HCT116 (cell line): ENCODE measurements at regions not wholly inside any gene's neighbourhood (a gene's known extent, or its start where the extent isn't known, plus 50 kb on each side); places are given as distances from the start of the nearest gene placed in this dataset.

Experiments
- ATAC-seq: fragments of 200-7000 bp; cut with Tn5 transposase; 2 replicates; pipeline ENCODE4 v1.9.1; 2020; ENCODE audit warnings: mild to moderate bottlenecking, moderate library complexity
- BruUV-seq: library from RNA; stranded (reverse); fragments of 400-500 nt; replicated peaks from 2 replicates; lab custom pipeline; 2021; lab: Mats Ljungman, UMichigan
- CTCF ChIA-PET: fragments of 300-600 bp; sonication (Branson Sonifier 250); formaldehyde crosslinking; loops from one replicate; lab custom pipeline; 2021; ENCODE audit warnings: antibody characterized with exemption; lab: Charles Lee
- POLR2A ChIA-PET: fragments of 300-600, 350-600 bp; sonication (Branson Sonifier 250); formaldehyde crosslinking; loops from one replicate; lab custom pipeline; 2021; ENCODE audit warnings: antibody characterized with exemption; lab: Charles Lee
- RAD21 ChIA-PET, 2 experiments: fragments of 300-600 bp; sonication (Branson Sonifier 250); formaldehyde crosslinking; loops; one replicate each; lab custom pipeline; 2023; ENCODE audit warnings: low total read pairs in 2 of 2; ENCODE audit not compliant: uncharacterized antibody in 2 of 2, unreplicated experiment in 2 of 2, low non-redundant PET in 1 of 2; lab: Charles Lee
- DNase-seq: peaks from one replicate; pipeline ENCODE4 v3.0.0-alpha.2; 2010; ENCODE audit warnings: low read depth, low spot score
- H2AFZ ChIP-seq: fragments of 200-600 bp; shearing (Covaris generic), sonication (generic); 2 replicates; pipeline ENCODE4 v1.6.1; 2017; ENCODE audit warnings: low read depth, mixed run types, mixed read lengths, antibody characterized with exemption, low read length; ENCODE audit not compliant: poor library complexity, severe bottlenecking
- H3K27ac ChIP-seq: 2 replicates; pipeline ENCODE4 v1.5.1; 2012; ENCODE audit warnings: low read depth, low read length
- H3K27me3 ChIP-seq: fragments of 200-600 bp; sonication (generic); 2 replicates; pipeline ENCODE4 v1.6.1; 2016; ENCODE audit warnings: mixed run types, low read length, mixed read lengths; ENCODE audit not compliant: insufficient read depth
- H3K36me3 ChIP-seq, 2 experiments: fragments of 200-500 bp in 1 of 2; fragments of 200-600 bp in 1 of 2; sonication (Bioruptor generic) in 1 of 2; sonication (generic) in 1 of 2; 2 replicates each; pipeline versions ENCODE4 v1.5.1 to v1.6.1; 2014 to 2016; ENCODE audit warnings: low read length in 2 of 2, inconsistent platforms in 1 of 2, mixed read lengths in 1 of 2, mixed run types in 1 of 2; ENCODE audit not compliant: insufficient read depth in 2 of 2, control insufficient read depth in 1 of 2
- H3K4me1 ChIP-seq, 2 experiments: fragments of 200-600 bp in 1 of 2; sonication (generic) in 1 of 2; 2 replicates each; pipeline versions ENCODE4 v1.5.1 to v1.6.1; 2012 to 2017; ENCODE audit warnings: low read length in 2 of 2, inconsistent platforms in 1 of 2, mild to moderate bottlenecking in 1 of 2, mixed read lengths in 1 of 2, mixed run types in 1 of 2, moderate library complexity in 1 of 2; ENCODE audit not compliant: insufficient read depth in 2 of 2, control insufficient read depth in 1 of 2
- H3K4me2 ChIP-seq: fragments of 200-600 bp; sonication (generic); 2 replicates; pipeline ENCODE4 v1.6.1; 2017; ENCODE audit warnings: mixed run types, low read length, mixed read lengths
- H3K4me3 ChIP-seq, 2 experiments: fragments of 200-600 bp in 1 of 2; sonication (generic) in 1 of 2; replicated peaks in 1 of 2; 2 replicates each; pipeline ENCODE4 v1.5.1; 2011 to 2016; ENCODE audit warnings: low read length in 2 of 2, control low read depth in 1 of 2, low read depth in 1 of 2, mild to moderate bottlenecking in 1 of 2, mixed read lengths in 1 of 2, mixed run types in 1 of 2
- H3K79me2 ChIP-seq: fragments of 200-600 bp; sonication (generic); 2 replicates; pipeline ENCODE4 v1.6.1; 2017; ENCODE audit warnings: mild to moderate bottlenecking, mixed run types, low read length, moderate library complexity, mixed read lengths; ENCODE audit not compliant: insufficient read depth
- H3K9ac ChIP-seq: fragments of 200-600 bp; sonication (generic); 2 replicates; pipeline ENCODE4 v1.6.1; 2016; ENCODE audit warnings: low read length, mixed read lengths
- H3K9me2 ChIP-seq: fragments of 200-600 bp; sonication (generic), shearing (Covaris generic); 2 replicates; pipeline ENCODE4 v1.6.1; 2017; ENCODE audit warnings: mixed run types, mild to moderate bottlenecking, moderate library complexity; ENCODE audit not compliant: insufficient read depth
- H3K9me3 ChIP-seq, 2 experiments: fragments of 200-500 bp in 1 of 2; fragments of 200-600 bp in 1 of 2; sonication (Bioruptor generic) in 1 of 2; sonication (generic) in 1 of 2; 2 replicates each; pipeline ENCODE4 v1.6.1; 2014 to 2017; ENCODE audit warnings: low read length in 2 of 2, mixed read lengths in 2 of 2, inconsistent platforms in 1 of 2, low read depth in 1 of 2, mild to moderate bottlenecking in 1 of 2, mixed run types in 1 of 2, moderate library complexity in 1 of 2; ENCODE audit not compliant: control insufficient read depth in 1 of 2, insufficient read depth in 1 of 2
- H4K20me1 ChIP-seq: fragments of 200-600 bp; sonication (generic), shearing (Covaris generic); 2 replicates; pipeline ENCODE4 v1.6.1; 2017; ENCODE audit warnings: mixed run types, mild to moderate bottlenecking, moderate library complexity; ENCODE audit not compliant: insufficient read depth
- CEBPB ChIP-seq: IDR thresholded peaks from 2 replicates; pipeline ENCODE4 v1.6.1; 2012; ENCODE audit warnings: low read depth
- EZH2 ChIP-seq: fragments of 200-600 bp; sonication (generic); IDR thresholded peaks from 2 replicates; pipeline ENCODE4 v1.6.1; 2017; ENCODE audit warnings: antibody characterized with exemption, mixed run types
- EZH2phosphoT487 ChIP-seq: fragments of 200-600 bp; IDR thresholded peaks from 2 replicates; pipeline ENCODE4 v1.6.1; 2018; ENCODE audit warnings: antibody characterized with exemption, borderline replicate concordance
- FOSL1 ChIP-seq: IDR thresholded peaks from 2 replicates; pipeline ENCODE4 v1.6.1; 2012; ENCODE audit warnings: low read depth
- JUND ChIP-seq: IDR thresholded peaks from 2 replicates; pipeline ENCODE4 v1.6.1; 2012
- POLR2A ChIP-seq: IDR thresholded peaks from 2 replicates; pipeline ENCODE4 v1.7.0; 2011; ENCODE audit warnings: borderline replicate concordance; ENCODE audit not compliant: insufficient read depth, insufficient read length; ENCODE audit errors: extremely low read depth
- POLR2AphosphoS5 ChIP-seq: IDR thresholded peaks from 2 replicates; pipeline ENCODE4 v1.6.1; 2011; ENCODE audit warnings: mild to moderate bottlenecking, low read depth, low read length, moderate library complexity
- RAD21 ChIP-seq: IDR thresholded peaks from 2 replicates; pipeline ENCODE4 v1.6.1; 2012; ENCODE audit warnings: low read depth, mild to moderate bottlenecking
- SP1 ChIP-seq: IDR thresholded peaks from 2 replicates; pipeline ENCODE4 v1.6.1; 2012; ENCODE audit warnings: low read depth
- TCF7L2 ChIP-seq: IDR thresholded peaks from 2 replicates; pipeline ENCODE4 v1.7.0; 2011; ENCODE audit warnings: borderline replicate concordance, inconsistent platforms; ENCODE audit not compliant: insufficient read depth, insufficient read length; ENCODE audit errors: extremely low read depth
- ZFX ChIP-seq: fragments of 450-650 bp; IDR thresholded peaks from 2 replicates; pipeline ENCODE4 v1.6.1; 2017
- ZNF274 ChIP-seq: fragments of 200-500 bp; sonication (Bioruptor generic); IDR thresholded peaks from 2 replicates; pipeline ENCODE4 v1.6.1; 2014; ENCODE audit warnings: mild to moderate bottlenecking, low read depth, low read length, inconsistent platforms
- intact Hi-C: fragments of 100-400 bp; cut with micrococcal nuclease; formaldehyde crosslinking; loops from 2 replicates; pipeline ENCODE4 v1.10.0; 2022
- TF ChIP-seq, protein P1 (sequence below): IDR thresholded peaks from 2 replicates; pipeline ENCODE4 v1.6.1; 2012; ENCODE audit warnings: low read depth
- TF ChIP-seq, protein P2 (sequence below): IDR thresholded peaks from 2 replicates; pipeline ENCODE4 v1.6.1; 2011; ENCODE audit warnings: mild to moderate bottlenecking, low read length, moderate library complexity; ENCODE audit not compliant: insufficient replicate concordance; ENCODE audit errors: extremely low read depth

DNA sequence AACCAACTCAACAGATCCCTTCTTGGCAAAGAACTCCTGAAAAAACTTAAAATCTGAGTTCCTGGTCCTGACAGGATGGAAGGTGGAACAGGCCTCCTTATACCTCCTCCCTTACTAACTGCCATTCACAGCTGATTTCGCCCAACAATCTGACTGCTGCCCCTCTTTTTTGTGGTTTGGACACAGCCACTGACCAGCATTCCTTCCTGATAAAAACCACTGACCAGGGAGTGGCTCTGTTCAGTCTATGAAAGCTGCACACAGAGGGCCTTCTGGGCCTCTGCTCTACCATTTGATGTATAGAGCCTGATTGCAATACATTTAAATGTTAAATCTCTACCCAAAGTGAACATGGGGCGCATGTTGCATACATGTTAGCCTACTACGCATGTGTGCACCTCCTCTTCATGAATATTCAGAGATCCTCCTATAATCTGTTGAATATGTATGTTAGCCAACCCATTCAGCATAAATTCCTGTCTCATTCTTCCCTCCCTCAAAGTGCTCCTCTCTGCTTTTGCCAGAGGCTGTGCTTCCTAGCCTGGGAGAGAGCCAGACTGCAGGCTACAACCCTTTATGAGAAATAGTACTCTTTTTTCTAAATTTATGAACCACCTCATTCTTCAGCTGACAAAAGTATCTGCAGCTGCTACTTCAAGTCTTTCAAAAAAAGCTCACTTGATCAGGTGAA, 93.7 kb upstream of the MRPS30 start:
- no peak for TF ChIP-seq POLR2AphosphoS5
- no peak for TF ChIP-seq CEBPB
- TF ChIP-seq EZH2phosphoT487: no peak
- no peak for TF ChIP-seq EZH2
- TF ChIP-seq ZFX: no peak
- TF ChIP-seq, protein P1, sequence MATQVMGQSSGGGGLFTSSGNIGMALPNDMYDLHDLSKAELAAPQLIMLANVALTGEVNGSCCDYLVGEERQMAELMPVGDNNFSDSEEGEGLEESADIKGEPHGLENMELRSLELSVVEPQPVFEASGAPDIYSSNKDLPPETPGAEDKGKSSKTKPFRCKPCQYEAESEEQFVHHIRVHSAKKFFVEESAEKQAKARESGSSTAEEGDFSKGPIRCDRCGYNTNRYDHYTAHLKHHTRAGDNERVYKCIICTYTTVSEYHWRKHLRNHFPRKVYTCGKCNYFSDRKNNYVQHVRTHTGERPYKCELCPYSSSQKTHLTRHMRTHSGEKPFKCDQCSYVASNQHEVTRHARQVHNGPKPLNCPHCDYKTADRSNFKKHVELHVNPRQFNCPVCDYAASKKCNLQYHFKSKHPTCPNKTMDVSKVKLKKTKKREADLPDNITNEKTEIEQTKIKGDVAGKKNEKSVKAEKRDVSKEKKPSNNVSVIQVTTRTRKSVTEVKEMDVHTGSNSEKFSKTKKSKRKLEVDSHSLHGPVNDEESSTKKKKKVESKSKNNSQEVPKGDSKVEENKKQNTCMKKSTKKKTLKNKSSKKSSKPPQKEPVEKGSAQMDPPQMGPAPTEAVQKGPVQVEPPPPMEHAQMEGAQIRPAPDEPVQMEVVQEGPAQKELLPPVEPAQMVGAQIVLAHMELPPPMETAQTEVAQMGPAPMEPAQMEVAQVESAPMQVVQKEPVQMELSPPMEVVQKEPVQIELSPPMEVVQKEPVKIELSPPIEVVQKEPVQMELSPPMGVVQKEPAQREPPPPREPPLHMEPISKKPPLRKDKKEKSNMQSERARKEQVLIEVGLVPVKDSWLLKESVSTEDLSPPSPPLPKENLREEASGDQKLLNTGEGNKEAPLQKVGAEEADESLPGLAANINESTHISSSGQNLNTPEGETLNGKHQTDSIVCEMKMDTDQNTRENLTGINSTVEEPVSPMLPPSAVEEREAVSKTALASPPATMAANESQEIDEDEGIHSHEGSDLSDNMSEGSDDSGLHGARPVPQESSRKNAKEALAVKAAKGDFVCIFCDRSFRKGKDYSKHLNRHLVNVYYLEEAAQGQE: no peak
- TF ChIP-seq ZNF274: no peak
- no peak for TF ChIP-seq SP1
- TF ChIP-seq JUND: no peak
- TF ChIP-seq, protein P2, sequence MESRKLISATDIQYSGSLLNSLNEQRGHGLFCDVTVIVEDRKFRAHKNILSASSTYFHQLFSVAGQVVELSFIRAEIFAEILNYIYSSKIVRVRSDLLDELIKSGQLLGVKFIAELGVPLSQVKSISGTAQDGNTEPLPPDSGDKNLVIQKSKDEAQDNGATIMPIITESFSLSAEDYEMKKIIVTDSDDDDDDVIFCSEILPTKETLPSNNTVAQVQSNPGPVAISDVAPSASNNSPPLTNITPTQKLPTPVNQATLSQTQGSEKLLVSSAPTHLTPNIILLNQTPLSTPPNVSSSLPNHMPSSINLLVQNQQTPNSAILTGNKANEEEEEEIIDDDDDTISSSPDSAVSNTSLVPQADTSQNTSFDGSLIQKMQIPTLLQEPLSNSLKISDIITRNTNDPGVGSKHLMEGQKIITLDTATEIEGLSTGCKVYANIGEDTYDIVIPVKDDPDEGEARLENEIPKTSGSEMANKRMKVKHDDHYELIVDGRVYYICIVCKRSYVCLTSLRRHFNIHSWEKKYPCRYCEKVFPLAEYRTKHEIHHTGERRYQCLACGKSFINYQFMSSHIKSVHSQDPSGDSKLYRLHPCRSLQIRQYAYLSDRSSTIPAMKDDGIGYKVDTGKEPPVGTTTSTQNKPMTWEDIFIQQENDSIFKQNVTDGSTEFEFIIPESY: no peak
- no peak for TF ChIP-seq POLR2A
- TF ChIP-seq FOSL1: no peak
- no peak for TF ChIP-seq RAD21
- no peak for TF ChIP-seq TCF7L2

More for the DNA sequence above, 93.7 kb upstream of the MRPS30 start:
- no peaks in the 10 kb centered on the region for H3K36me3 ChIP-seq
- ChIA-PET RAD21 (no interaction called here), POLR2A (no interaction called here), CTCF (no interaction called here)
- intact Hi-C loops: no loop called here
- no peak overlapping the region for H3K27ac ChIP-seq
- no peak overlapping the region for H3K9ac ChIP-seq
- no peaks in the 10 kb centered on the region for H4K20me1 ChIP-seq
- no peaks in the 10 kb centered on the region for H3K4me1 ChIP-seq
- H3K4me2 ChIP-seq: no peak overlapping the region
- DNase-seq (no peak), ATAC-seq (no peak)
- no peaks in the 10 kb centered on the region for H3K9me3 ChIP-seq
- H3K4me3 ChIP-seq: no peak overlapping the region
- no peak overlapping the region for H2AFZ ChIP-seq
- H3K9me2 ChIP-seq: no peaks in the 10 kb centered on the region
- BruUV-seq: no TSS peak
- H3K27me3 ChIP-seq: no peaks in the 10 kb centered on the region
- no peaks in the 10 kb centered on the region for H3K79me2 ChIP-seq
